NK-92 treated with Interleukin-12 subunit alpha and Interleukin-12 subunit beta, amount 100 ng/mL, for 24 hours (cell line): ENCODE measurements at regions not wholly inside any gene's neighbourhood (a gene's known extent, or its start where the extent isn't known, plus 50 kb on each side); places are given as distances from the start of the nearest gene placed in this dataset.
"Not testable (repeated sequence)": the region's sequence is repeated elsewhere in the genome, so short reads cannot be mapped to it uniquely, and the experiment has no call there.

Experiments used
- DNase-seq: peaks from one replicate; lab custom pipeline; 2025; lab: John Stamatoyannopoulos, UW

DNA sequence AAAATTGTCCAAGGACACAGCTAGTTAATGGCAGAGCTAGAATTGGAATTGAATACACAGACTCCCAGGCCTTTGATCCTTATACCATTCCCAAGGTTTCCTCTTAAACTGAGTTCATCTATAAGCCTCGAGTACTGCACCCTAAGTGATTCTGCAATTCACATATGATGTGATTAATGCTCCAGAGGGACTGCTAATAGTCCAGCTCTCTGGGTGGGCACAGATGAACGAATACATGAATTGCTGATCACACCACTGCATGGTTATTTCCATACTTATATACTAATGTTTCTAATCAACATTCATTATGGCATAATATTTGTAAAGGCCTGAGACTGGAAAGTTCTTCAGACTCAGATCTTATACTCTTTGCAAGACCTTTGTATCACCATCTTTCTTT lies 101.8 kb downstream of the NUFIP1 start:
- DNase-seq, result no peak

DNA sequence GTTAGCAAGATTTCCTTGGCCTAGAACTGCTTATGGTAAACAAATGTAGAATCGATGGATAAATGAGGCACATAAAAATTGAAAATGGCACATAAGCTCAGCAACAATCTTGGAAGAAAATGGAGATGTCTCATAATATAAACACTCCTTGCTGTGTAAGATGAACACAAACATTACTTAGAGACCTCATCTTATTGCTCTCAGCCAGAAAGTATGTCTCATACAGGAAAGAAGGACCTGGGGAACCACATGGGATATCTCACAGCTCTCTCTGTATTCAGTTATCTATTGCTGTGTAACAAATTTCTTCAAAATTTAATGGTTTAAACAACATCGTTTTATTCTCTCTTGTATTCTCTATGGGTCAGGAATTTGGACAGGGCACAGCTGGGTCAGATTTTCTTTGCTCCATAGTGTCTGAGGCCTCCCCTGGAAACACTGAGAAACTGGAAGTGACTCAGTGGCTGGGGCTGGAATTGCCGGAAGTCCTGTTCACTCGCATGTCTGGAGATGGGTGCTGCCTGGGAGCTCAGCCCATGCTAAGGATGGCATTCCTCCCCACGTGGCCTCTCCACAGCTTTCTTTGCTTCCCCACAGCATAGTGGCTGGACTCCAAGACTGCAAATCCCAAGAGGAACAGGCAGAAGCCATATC lies 105.1 kb downstream of the NUFIP1 start:
- DNase-seq, result no peak

DNA sequence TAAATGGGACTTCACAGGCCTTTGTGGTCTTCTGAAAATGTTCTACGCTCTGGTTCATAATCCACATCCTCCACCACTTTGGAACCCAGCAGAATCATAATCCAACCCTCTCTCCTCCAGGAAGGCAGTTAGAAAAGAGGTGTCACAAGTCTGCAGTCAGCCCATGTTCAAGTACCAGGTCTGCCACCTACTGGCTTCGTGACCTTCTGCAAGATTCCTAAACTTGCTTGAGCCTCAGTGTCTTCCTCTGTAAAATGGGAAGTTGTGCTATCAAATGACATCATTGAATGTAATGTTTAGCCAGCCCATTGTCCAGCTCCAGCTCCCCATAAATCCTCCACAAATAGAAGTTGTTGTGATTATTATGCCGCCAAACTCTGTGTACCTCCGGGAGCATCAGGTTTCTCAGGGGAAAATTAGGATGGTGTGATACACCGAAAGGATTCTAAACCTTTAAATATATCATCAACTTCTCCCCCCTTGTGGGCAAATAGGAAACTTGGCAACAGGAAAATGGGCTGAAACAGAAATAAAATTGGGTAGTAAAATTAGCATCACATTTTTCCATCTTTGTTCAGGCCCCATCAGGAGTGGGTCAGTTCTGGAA lies 109.7 kb downstream of the NUFIP1 start:
- no peak for DNase-seq

DNA sequence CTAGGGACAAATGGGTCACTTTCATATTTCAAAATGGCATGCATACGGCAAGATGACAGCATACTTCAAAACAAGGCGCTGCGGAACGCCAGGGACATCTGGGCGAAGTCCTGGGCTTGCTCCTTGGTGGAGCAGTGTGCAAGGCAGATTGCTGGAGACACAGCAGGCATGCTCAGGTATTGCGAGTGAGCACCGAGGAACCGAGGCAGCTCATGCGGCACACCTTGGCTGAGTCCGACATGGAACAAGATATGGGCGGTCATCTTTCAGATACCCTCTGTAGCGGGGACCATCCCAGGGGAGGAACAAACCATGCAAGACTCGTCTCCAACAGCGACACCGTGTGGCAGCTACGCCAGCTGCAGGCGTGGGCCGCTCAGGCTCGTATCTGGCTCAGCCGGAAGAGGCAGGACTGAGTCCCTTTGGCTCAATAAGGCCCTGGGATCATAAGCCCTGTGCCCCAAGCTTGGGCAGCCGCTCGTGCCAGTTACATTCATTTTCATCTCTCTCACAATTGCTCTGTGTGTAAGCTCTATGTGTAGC lies 112.4 kb downstream of the NUFIP1 start:
- no peak for DNase-seq

GRCh38 chr13:44874886-44875630 lies 114.2 kb downstream of the NUFIP1 start:
- DNase-seq, result no peak

DNA sequence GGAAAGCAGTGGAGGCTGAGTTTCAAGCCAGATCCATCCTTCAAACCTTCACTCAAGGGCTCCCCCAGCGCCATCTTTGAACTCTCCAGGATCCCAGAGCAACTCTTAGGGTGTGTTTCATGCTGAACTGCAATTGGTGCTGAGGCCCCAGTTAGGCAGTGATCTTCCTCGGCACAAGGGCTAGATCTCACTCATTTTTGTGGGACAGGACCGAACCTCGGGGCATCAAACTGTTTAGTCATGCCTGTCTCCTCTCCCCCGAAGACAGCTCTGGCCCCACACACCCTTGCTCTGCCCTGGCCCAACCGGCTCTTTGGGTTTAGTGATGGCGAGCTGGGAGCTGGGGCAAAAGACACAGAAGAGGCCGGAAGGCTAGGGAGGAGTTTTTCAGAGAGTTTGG lies 115.1 kb downstream of the NUFIP1 start:
- DNase-seq, result no peak

DNA sequence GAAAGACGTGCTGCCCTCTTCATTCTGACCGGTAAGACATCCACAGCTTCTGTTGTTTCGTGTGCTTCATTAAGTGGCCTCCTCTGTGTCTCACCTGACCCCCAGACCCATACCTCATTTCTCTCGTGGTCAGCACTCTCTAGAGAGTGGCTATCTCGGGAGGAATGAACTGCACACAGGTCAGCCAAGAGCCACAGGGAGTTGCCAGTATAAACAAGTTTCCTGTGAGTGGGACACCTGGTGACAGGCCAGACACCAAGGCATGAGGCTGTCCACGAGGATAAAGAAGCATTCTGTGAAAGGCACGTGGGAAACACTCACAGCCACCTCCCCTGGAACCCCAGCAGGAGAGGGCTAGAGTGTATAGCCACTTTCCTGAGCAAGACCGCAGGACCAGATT lies 115.8 kb downstream of the NUFIP1 start:
- DNase-seq, result no peak

- no peak for DNase-seq
Observed at GRCh38 chr13:44872751-44873150, 116.5 kb downstream of the NUFIP1 start.

GRCh38 chr13:44870456-44870929 lies 118.8 kb downstream of the NUFIP1 start:
- DNase-seq, result no peak

- no peak for DNase-seq
Observed at GRCh38 chr13:44869167-44869566, 120.1 kb downstream of the NUFIP1 start.

DNA sequence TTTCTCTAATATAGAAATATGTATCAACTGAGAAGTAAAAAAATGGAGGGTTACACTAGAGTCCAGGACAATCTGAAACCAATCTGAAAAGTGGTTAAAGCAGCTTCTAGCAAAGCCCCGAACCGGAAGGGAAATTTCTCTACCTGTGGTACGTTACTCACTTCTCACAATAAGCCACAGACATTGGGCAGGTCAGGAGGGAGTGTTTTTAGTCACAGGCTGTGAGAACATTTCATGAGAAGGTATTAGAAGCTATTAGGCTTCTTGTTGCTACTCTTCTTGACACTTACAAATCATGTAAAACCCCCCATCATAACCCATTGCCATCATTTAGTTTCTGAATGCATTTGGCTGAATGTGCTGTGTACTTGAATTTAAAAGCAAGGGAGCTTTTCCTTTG lies 120.9 kb downstream of the NUFIP1 start:
- peak; percentile 64 for DNase-seq

DNA sequence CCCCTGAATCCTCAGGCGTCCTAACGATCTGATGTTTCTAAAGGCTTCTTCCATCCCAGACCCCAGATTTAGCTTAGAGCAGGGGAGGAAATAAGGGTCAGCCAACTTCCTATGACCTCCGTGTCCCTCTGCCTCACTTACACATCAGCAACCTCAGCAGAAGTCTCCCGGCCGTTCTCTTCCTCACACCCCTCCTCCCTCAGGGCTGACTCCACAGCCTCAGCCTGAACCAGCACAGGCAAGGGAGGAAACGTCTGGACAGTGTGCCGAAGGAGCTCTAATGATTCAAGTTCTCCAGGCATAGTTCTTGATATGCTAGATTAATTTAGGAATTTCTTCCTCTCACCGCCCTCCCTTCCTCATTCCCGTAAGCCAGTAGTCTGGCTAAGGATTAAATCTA lies 121.4 kb downstream of the NUFIP1 start:
- no peak for DNase-seq

- DNase-seq, result no peak
Observed at GRCh38 chr13:44866411-44866911, 122.8 kb downstream of the NUFIP1 start.

GRCh38 chr13:44865722-44866410 lies 123.4 kb downstream of the NUFIP1 start:
- no peak for DNase-seq

DNA sequence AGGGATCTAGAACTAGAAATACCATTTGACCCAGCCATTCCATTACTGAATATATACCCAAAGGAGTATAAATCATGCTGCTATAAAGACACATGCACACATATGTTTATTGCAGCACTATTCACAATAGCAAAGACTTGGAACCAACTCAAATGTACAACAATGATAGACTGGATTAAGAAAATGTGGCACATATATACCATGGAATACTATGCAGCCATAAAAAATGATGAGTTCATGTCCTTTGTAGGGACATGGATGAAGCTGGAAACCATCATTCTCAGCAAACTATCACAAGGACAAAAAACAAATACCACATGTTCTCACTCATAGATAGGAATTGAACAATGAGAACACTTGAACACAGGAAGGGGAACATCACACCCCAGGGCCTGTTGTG lies 125.6 kb downstream of the NUFIP1 start:
- not testable (repeated sequence) for DNase-seq

DNA sequence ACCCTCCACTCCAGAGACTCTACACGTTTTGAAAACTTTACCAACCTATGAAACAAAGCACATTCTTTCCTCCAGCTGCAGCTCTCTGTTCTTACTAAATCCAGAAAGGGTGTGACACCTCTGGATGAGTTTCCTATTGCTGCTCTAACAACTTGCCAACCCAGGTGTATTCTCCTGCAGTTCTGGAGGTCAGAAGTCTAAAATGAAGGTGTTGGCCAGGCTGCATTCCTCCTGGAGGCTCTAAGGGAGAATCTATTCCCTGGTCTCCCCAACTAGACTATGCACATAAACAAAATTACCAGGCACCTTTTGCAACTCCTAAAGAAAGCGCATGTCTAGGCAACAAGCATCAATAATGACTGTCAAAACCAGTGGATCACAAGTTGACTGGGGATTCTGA lies 128.8 kb downstream of the NUFIP1 start:
- DNase-seq, result no peak

- no peak for DNase-seq
Observed at GRCh38 chr13:44857736-44858135, 131.5 kb downstream of the NUFIP1 start.

DNA sequence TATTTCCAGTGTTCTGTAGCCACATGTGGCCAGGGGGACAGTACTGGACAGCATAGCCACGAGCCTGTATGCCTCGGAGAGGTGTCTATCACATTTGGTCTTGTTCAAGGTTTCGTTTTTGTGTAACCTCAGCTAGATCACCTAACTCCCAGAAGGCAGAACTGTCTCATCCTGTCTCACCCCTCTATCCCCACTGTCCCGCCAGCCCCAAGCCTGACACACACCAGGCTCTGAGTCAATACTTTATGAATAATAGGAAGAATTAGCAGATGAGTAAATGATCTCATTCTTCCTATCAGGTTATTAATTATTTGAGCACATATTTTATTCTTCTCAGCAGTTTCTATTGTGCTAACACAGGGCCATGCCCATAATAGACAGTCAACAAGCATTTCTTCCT lies 132.2 kb downstream of the NUFIP1 start:
- DNase-seq, result no peak

DNA sequence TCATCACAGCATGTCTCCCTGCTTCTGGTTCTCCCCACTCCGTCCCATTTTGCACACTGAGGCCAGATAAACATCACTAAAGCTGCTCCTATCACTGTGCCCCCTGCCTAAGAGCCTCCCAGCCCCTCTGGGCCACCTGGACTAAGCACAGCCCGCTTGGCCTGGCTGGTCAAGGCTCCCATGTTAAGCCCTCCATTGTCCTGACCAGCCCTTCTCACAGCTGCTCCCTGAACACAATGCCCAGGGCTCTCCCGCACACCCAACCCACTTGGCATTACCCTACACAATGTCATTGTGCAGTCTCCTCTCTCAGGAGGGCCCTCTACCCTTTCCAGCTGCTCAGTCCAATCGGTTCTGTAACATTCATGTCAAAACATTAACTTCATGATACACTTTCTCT lies 133.4 kb downstream of the NUFIP1 start:
- DNase-seq, result no peak

- DNase-seq, result no peak
Observed at GRCh38 chr13:44854313-44855060, 134.8 kb downstream of the NUFIP1 start.

DNA sequence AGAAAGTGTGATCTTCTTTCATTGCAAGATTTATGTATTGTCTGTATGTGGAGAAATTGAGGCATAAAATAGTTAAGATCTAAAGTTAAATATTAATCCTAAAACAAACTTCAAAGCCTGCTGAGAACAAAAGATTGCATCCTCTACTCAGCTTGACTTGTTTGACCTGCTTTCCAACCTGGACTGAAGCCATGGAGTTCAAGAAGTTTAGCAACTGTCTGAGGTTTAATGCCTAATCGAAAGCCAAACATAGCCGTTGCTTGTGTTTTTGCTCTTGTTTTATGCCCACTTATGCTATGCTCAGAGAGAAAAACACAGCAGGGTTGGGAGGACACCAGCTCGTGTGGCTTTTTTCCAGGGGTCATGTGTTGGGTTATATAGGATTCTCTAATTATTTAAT lies 135.6 kb downstream of the NUFIP1 start:
- no peak for DNase-seq
